ENCODE measurements at regions not wholly inside any gene's neighbourhood (a gene's known extent, or its start where the extent isn't known, plus 50 kb on each side); places are given as distances from the start of the nearest gene placed in this dataset.

DNA sequence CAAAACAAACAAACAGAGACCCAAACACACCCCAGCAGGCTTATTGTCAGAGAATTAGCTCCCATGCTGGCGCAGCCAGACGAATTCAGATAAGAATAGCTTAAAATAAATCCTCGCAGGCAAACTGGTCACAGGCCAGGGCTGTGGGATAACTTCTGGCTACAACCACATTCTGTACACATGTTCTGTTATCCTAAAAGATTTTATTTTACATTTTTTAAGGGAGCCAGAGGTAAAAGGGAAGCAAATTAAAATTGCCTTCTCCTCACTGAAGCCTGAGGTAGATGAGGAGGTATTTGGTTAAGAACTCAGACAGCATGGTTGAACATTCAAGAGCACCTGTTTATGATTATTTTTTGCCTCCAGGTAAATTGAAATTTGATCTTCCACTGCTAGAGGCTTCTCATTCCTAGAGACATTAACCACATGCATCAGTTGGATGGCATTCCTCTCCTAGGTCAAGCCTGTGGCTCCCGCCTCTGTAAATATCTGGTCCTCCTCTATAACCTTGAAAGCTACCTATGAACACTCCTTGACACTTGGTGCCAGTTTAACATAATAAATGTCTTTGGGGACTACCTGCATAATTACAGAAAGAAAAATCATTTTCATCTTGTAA lies 190.3 kb downstream of the SATB1 start:
- TF ChIP-seq TAF1 (IDR thresholded peaks at IDR 0.05; ENCODE audit: borderline replicate concordance, low read depth, low read length) (no peak), POLR2AphosphoS5 (IDR thresholded peaks at IDR 0.05; ENCODE audit: low read depth, low read length) (no peak), POLR2A (IDR thresholded peaks at IDR 0.05; ENCODE audit: low read depth, low read length) (no peak)
- FAIRE-seq (no peak), DNase-seq (ENCODE audit: insufficient read length) (no peak)

- TF ChIP-seq POLR2AphosphoS5 (IDR thresholded peaks at IDR 0.05; ENCODE audit: low read depth, low read length) (no peak), TAF1 (IDR thresholded peaks at IDR 0.05; ENCODE audit: borderline replicate concordance, low read depth, low read length) (no peak), POLR2A (IDR thresholded peaks at IDR 0.05; ENCODE audit: low read depth, low read length) (no peak)
- DNase-seq (ENCODE audit: insufficient read length) (no peak), FAIRE-seq (no peak)
Measured at GRCh38 chr3:18233987-18234716, 191.0 kb downstream of the SATB1 start.

DNA sequence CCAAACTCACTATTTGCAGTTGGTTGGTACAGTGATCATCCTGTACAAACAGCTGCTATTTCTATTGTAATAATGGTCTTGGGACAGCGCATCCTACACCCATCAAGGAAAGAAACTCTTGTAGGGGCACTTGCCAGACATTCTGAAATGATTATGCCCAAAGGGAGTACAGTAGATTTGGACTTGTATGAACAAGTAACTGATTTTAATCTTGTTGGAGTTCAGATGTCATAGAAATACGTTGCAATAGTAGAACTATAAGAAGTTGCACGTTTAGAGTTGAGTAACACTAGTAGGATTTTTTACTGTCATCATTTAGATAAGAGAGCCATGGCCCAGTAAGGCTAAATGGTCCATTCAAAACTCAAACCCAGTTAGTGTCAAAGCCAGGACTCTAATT lies 192.8 kb downstream of the SATB1 start:
- DNase-seq (ENCODE audit: insufficient read length) (no peak), FAIRE-seq (no peak)
- TF ChIP-seq POLR2AphosphoS5 (IDR thresholded peaks at IDR 0.05; ENCODE audit: low read depth, low read length) (no peak), POLR2A (IDR thresholded peaks at IDR 0.05; ENCODE audit: low read depth, low read length) (no peak), TAF1 (IDR thresholded peaks at IDR 0.05; ENCODE audit: borderline replicate concordance, low read depth, low read length) (no peak)

GRCh38 chr3:18228060-18228459 lies 197.1 kb downstream of the SATB1 start:
- DNase-seq (ENCODE audit: insufficient read length) (no peak), FAIRE-seq (no peak)
- TF ChIP-seq POLR2AphosphoS5 (IDR thresholded peaks at IDR 0.05; ENCODE audit: low read depth, low read length) (no peak), POLR2A (IDR thresholded peaks at IDR 0.05; ENCODE audit: low read depth, low read length) (no peak), TAF1 (IDR thresholded peaks at IDR 0.05; ENCODE audit: borderline replicate concordance, low read depth, low read length) (no peak)

DNA sequence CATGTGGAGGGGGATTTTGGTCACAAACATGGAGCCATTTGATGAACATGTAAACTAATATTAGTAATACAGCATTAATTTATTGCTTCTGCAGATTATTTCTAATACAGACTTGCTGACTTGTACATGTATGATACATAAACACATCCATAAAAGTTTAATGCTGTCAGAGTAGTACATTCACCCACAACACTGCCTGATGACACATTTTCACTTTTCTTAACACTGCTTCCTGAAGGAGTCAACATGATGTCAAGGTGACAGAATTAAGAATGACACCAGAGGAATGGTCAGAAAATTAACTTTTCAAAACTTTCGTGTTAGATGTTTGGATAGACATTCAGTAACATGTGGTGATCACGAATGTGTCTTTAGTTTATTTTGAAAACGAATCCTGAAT lies 199.4 kb downstream of the SATB1 start:
- no peak for FAIRE-seq
- no peak for DNase-seq (ENCODE audit: insufficient read length)
- TF ChIP-seq POLR2A (IDR thresholded peaks at IDR 0.05; ENCODE audit: low read depth, low read length), result no peak
- no peak for TF ChIP-seq TAF1 (IDR thresholded peaks at IDR 0.05; ENCODE audit: borderline replicate concordance, low read depth, low read length)
- no peak for TF ChIP-seq POLR2AphosphoS5 (IDR thresholded peaks at IDR 0.05; ENCODE audit: low read depth, low read length)

DNA sequence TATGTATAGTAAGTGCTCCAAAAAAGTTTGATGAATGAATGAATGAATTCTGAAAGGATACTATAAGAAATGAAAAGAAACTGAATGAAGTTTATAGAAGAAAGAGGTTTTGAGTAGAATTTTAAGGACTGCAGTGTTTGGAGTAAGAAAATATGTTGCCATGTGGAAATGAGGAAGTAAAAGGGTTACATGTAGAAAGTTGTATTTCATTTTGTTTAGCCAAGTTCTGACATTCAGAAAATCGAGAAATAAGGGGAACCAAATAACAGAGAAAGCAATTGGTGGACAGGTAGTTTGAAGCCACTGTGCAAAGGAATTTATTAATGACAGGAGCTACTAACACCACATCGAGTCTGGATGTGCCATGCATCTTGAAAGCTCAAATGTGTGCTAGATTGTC lies 200.7 kb downstream of the SATB1 start:
- DNase-seq (ENCODE audit: insufficient read length) (no peak), FAIRE-seq (no peak)
- TF ChIP-seq POLR2AphosphoS5 (IDR thresholded peaks at IDR 0.05; ENCODE audit: low read depth, low read length), result no peak
- TF ChIP-seq TAF1 (IDR thresholded peaks at IDR 0.05; ENCODE audit: borderline replicate concordance, low read depth, low read length), result no peak
- no peak for TF ChIP-seq POLR2A (IDR thresholded peaks at IDR 0.05; ENCODE audit: low read depth, low read length)

DNA sequence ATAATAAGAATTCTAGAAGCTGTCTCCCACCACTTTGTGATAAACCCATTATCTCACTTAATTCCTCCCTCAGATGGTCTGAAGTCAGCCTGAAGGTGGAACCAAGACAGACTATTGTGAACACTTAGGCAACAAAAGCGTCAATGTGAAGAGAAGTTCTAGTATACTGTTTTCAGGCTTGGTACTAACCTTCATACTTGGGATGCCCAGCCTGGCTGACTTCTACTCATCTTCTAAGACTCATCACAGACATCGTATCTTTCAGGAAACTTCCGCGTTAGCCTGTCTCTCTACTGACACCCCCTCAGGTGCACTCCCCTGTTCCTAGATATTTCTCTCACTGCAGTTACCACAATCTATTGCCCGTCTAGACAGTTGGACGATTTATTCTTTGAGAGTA lies 201.2 kb downstream of the SATB1 start:
- no peak for TF ChIP-seq POLR2AphosphoS5 (IDR thresholded peaks at IDR 0.05; ENCODE audit: low read depth, low read length)
- no peak for TF ChIP-seq POLR2A (IDR thresholded peaks at IDR 0.05; ENCODE audit: low read depth, low read length)
- no peak for TF ChIP-seq TAF1 (IDR thresholded peaks at IDR 0.05; ENCODE audit: borderline replicate concordance, low read depth, low read length)
- no peak for DNase-seq (ENCODE audit: insufficient read length)
- FAIRE-seq, result no peak

DNA sequence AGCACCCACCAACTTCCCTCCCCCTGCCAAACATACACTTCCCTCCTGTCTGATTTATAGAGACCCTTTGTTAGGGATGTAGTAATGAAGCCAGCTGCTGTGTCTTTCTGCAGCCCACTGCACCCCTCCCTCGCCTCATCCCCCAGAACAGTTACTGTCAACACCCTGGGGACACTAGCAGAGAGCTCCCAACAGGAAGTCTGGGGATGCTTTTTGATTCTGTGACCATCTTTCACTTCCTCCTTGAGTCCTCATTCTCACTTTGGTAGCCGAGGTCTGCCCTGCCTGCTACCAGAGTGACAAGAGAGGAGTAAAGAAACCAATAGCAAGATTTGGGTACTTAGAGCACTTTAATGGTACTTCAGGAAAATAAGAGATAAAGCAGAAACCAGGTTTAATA lies 201.6 kb downstream of the SATB1 start:
- peak; percentile 13 for DNase-seq (ENCODE audit: insufficient read length)
- no peak for TF ChIP-seq POLR2A (IDR thresholded peaks at IDR 0.05; ENCODE audit: low read depth, low read length)
- no peak for TF ChIP-seq POLR2AphosphoS5 (IDR thresholded peaks at IDR 0.05; ENCODE audit: low read depth, low read length)
- no peak for TF ChIP-seq TAF1 (IDR thresholded peaks at IDR 0.05; ENCODE audit: borderline replicate concordance, low read depth, low read length)
- FAIRE-seq, result peak; percentile 88

- no peak for FAIRE-seq
- DNase-seq (ENCODE audit: insufficient read length), result no peak
- TF ChIP-seq POLR2AphosphoS5 (IDR thresholded peaks at IDR 0.05; ENCODE audit: low read depth, low read length) (no peak), TAF1 (IDR thresholded peaks at IDR 0.05; ENCODE audit: borderline replicate concordance, low read depth, low read length) (no peak), POLR2A (IDR thresholded peaks at IDR 0.05; ENCODE audit: low read depth, low read length) (no peak)
Measured at GRCh38 chr3:18222686-18223085, 202.5 kb downstream of the SATB1 start.

GRCh38 chr3:18217507-18218174 lies 207.5 kb downstream of the SATB1 start:
- DNase-seq (ENCODE audit: insufficient read length) (no peak), FAIRE-seq (no peak)
- TF ChIP-seq POLR2AphosphoS5 (IDR thresholded peaks at IDR 0.05; ENCODE audit: low read depth, low read length), result no peak
- no peak for TF ChIP-seq POLR2A (IDR thresholded peaks at IDR 0.05; ENCODE audit: low read depth, low read length)
- TF ChIP-seq TAF1 (IDR thresholded peaks at IDR 0.05; ENCODE audit: borderline replicate concordance, low read depth, low read length), result no peak

- FAIRE-seq (no peak), DNase-seq (ENCODE audit: insufficient read length) (no peak)
- TF ChIP-seq POLR2A (IDR thresholded peaks at IDR 0.05; ENCODE audit: low read depth, low read length), result no peak
- no peak for TF ChIP-seq TAF1 (IDR thresholded peaks at IDR 0.05; ENCODE audit: borderline replicate concordance, low read depth, low read length)
- no peak for TF ChIP-seq POLR2AphosphoS5 (IDR thresholded peaks at IDR 0.05; ENCODE audit: low read depth, low read length)
Measured at GRCh38 chr3:18216996-18217395, 208.1 kb downstream of the SATB1 start.

- no peak for FAIRE-seq
Measured at GRCh38 chr3:18215639-18216038, 209.5 kb downstream of the SATB1 start.

More at GRCh38 chr3:18215639-18216038, 209.5 kb downstream of the SATB1 start:
- DNase-seq (ENCODE audit: insufficient read length), result no peak
- TF ChIP-seq POLR2AphosphoS5 (IDR thresholded peaks at IDR 0.05; ENCODE audit: low read depth, low read length) (no peak), POLR2A (IDR thresholded peaks at IDR 0.05; ENCODE audit: low read depth, low read length) (no peak), TAF1 (IDR thresholded peaks at IDR 0.05; ENCODE audit: borderline replicate concordance, low read depth, low read length) (no peak)

Data from GM12892 (cell line).